Bone marrow (tissue), 2 donors: ENCODE measurements at regions not wholly inside any gene's neighbourhood (a gene's known extent, or its start where the extent isn't known, plus 50 kb on each side); places are given as distances from the start of the nearest gene placed in this dataset.
"Not testable (repeated sequence)": the region's sequence is repeated elsewhere in the genome, so short reads cannot be mapped to it uniquely, and the experiment has no call there.

Source experiments
- DNase-seq, 2 donors: peaks; one replicate each; lab custom pipeline; 2025; lab: John Stamatoyannopoulos, UW

DNA sequence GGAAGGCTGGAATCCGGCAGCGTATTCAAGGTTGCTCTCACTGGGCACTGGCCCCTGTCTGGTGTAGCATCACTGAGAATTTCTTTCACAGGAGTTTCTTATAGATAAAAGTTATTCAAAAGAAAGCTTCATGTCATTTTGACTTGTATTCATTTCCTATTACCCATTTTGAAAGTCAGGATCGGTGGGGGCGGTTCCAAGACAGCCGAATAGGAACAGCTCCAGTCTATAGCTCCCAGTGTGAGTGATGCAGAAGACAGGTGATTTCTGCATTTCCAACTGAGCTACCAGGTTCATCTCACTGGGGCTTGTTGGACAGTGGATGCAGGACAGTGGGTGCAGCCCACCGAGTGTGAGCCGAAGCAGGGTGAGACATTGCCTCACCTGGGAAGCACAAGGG is 51.5 kb upstream of the CDC42EP3 start:
- DNase-seq = not testable (repeated sequence)

DNA sequence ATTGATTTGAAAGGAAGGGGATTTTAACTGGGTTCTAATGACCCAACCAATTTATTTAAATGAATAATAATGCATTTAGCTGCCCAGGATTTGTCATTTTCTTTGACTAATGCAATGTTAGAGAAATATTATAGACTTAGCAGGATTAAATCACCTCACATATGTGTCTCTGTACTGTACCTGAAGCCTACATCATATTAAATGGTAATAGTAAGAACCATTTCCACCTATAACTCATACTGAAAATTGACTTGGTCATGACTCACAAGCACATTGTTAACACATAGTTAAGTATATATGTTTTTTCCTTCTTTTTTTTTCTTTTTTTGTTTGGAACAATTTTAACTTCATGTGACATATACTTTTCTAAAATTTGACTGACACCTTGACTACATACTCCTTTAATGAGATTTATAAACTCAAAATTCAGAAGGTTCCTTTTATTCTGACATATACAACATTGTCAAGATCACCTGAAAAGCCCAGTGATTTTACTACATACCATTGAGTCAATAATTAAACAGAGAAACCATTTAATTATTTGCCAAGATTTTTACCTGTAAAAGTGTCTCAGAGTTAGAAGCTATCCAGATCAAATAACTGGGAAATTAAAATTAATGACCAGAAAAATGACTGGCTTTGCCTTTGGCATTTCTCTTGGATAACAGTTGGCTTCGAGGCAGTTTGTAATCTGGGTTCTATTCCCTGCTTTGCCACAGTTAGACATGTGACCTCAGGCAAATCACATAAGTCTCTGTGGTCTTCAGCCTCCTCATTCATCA is 58.8 kb upstream of the CDC42EP3 start:
- DNase-seq = no peak

DNA sequence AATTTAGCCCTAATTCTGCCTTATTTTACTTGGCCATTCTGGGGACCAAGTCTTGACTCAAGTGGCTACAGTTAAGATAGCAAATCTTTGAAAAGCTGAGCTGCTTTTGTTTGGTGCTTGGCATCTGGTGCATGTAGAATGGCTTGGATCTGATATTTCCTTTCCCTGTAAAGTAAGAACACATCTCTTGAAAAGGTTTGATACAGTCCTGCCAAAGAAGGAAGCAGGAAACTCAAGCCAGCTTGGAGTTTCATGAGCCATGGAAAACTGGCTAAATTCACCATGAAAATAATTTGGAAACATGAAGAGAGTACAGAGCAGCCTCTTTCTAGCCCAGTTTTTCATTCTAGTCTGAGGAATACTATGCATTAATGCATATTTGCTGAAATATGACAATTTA is 61.0 kb upstream of the CDC42EP3 start:
- DNase-seq = not testable (repeated sequence)

DNA sequence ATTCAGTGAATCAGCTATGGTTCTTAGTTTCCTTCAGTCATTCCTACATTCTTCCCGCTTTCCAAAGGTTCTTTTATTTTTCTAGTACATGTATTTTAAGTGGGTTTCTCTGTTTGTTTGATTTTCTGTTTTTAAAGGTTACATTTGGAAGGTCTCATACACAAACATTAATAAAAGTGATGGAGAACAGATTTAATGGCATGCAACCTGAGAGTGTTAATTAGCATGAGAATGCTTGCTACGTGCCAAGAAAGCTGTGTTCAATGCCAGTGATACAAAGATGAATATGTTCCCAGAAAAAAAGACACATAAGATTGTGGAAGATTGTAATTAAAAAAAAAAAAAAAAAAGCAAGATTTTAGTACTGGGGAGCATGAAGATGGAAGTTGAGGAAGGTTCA is 61.8 kb upstream of the CDC42EP3 start:
- no peak for DNase-seq

DNA sequence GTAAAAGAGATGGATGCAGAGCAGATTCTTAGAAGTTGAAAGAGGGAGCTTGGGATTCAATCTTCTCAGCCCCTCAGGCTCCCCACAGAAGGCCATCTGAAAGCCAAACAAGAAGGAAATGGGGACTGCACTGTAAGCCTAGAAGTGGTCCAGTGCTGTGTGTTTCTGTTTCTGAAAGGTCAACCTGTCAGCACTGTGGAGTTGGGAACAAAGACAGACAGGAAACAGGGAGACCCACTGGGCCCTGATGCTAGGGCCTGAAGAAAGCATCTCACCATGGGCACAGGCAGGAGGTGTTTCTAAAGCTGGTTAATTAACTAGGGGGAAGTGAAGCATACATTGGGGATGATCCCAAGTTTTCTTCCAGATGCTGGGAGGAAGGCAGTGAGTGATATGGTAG is 62.5 kb upstream of the CDC42EP3 start:
- DNase-seq = not testable (repeated sequence)

- not testable (repeated sequence) for DNase-seq
Measured at GRCh38 chr2:37734891-37735523, 63.6 kb upstream of the CDC42EP3 start.

GRCh38 chr2:37735524-37735910 is 64.1 kb upstream of the CDC42EP3 start:
- not testable (repeated sequence) for DNase-seq

DNA sequence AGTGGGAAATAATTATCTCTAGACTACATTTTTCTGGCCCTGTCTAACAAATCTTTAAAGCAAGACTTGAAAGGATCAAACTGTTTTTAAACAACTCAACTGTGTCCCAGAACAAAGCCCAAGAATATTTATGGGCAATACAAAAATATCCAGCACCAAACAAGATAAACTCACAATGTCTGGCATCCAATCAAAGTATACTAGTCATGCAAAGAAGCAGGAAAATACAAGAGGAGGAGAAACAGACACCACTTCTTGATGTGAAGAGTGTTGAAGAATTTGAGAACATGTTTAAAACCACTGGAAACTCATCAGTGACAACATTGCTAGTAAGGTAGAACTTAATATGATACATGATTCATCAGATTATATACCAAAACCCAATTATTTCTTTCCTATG is 66.1 kb upstream of the CDC42EP3 start:
- DNase-seq = no peak

- no peak for DNase-seq
Measured at GRCh38 chr2:37738266-37738885, 66.9 kb upstream of the CDC42EP3 start.

DNA sequence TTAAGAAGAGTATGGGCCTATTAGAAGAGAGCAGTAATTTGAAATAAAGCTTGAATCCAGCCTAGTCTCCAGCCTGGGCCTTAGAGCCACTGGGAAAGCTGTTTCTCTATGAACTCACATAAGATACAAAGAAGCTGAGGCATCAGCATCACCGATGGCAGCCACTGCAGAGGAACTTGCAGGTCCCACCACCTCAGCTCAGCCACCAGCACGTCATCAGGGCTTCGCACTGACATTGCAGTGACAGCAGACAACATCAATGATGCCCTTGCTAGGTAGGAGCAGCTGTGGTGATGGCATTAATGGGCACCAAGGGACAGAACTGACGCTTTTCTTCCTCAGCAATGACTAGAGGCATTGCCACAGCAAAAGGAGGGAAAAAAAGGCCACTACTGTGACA is 67.7 kb upstream of the CDC42EP3 start:
- DNase-seq = no peak

- DNase-seq = no peak
Measured at GRCh38 chr2:37740164-37740739, 68.8 kb upstream of the CDC42EP3 start.

DNA sequence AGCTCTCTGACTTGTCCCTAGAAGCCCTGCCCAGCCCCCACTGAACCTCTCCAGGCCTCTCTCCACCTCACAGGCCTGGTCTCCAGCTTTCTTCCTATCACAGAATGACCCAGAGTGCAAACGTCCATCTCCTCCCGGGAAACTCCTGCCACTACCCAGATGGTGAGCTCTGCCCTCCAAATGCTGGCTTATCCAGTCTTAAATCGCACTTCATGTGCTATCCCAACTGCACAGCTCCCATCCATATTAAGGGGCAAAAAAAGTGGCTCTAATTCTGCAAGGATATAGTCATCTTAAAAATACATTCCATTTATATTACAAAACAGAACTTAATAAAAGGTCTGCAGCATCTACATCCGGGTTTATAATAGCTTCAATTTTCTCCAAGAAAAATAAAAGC is 70.8 kb upstream of the CDC42EP3 start:
- DNase-seq = no peak

- no peak for DNase-seq
Measured at GRCh38 chr2:37744010-37744409, 72.6 kb upstream of the CDC42EP3 start.

- DNase-seq = not testable (repeated sequence)
Measured at GRCh38 chr2:37744961-37745360, 73.5 kb upstream of the CDC42EP3 start.

GRCh38 chr2:37746011-37746410 is 74.6 kb upstream of the CDC42EP3 start:
- DNase-seq = not testable (repeated sequence)

DNA sequence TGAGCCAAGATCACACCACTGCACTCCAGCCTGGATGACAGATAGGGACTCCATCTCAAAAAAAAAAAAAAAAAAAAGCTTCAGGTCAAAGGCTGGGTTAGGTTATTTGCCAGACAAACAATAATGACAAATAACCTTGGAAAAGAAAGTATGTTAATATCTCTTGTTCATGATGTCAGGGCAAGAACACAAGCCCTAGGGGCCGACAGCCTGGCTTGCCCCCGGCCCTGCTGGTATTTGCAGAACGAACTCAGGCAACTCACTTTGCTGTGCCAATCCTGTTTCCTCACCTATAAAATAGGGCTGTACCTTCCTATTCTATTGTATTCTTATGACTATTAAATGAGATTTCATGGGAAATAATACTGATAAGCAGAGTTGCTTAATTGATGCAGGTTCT is 75.4 kb upstream of the CDC42EP3 start:
- DNase-seq = no peak

DNA sequence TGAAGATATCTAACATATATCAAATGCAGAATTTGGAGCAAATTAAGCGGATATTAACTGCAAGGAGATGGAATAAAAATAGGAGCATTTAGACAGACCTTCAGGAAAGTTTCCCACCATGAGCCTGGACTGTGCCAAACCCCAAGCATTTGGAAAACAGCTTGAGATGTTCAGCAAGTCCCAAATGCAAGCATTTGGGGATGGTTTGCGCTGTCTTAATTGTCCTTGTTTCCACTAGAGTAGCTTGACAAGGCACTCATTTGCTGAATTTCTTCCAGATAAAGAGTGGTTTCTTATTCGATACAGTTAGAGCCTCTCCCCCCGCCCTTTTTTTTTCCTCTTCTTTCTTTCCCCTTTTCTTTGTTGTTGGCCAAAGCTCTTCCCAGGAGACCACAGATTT is 77.1 kb upstream of the CDC42EP3 start:
- DNase-seq = no peak

DNA sequence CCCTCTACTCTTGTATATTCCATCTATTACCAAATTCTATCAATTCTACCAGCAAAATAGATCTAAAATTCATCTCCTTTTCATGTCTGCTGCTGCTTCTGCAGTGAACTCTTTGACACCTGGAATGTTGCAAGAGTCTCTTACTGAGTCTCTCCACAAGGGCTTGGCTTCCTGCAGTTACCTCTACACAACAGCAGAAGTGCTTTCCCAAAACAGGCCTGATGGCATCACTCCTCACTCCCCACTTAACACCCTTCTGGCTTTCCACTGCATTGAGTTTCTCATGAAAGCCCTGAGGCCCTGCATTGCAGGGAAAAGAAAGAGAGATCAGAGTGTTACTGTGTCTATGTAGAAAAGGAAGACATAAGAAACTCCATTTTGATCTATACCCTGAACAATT is 78.8 kb upstream of the CDC42EP3 start:
- DNase-seq = not testable (repeated sequence)

DNA sequence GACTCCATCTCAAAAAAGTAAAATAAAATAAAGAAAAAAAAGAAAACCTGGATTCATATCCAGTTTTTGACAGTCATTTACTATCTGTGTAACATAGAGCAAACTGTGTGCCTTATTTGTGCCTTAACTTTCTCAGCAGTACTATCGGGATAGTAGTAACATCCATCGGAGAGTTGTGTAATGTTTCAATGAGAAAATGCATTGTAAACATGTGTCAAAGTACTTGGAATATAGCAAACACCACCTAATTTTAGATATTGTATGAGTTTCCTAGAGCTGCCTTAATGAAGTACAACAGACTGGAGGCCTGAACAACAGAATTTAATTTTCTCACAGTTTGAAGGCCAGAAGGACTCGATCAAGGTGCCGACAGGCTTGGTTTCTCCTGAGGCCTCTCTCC is 81.3 kb upstream of the CDC42EP3 start:
- no peak for DNase-seq

DNA sequence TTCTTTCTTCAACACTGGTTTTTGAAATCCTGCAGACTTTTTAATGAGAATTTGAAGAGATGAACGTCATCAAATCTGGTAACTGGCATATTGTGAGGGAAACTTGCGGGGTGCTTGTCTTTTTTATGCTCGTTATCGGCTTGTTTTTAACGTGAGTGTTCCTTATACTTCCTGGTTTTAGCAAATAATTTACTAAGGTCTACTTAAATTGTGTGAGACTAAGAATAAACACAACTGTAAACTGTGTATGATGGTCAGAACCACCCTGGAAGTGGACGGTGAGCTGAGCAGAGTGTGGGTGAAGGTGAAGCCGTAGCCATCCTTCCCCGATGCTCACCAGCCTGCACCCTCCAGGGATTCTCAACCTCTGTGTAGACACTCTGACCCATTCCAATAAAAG is 82.3 kb upstream of the CDC42EP3 start:
- no peak for DNase-seq

GRCh38 chr2:37755961-37756559 is 84.6 kb upstream of the CDC42EP3 start:
- not testable (repeated sequence) for DNase-seq

DNA sequence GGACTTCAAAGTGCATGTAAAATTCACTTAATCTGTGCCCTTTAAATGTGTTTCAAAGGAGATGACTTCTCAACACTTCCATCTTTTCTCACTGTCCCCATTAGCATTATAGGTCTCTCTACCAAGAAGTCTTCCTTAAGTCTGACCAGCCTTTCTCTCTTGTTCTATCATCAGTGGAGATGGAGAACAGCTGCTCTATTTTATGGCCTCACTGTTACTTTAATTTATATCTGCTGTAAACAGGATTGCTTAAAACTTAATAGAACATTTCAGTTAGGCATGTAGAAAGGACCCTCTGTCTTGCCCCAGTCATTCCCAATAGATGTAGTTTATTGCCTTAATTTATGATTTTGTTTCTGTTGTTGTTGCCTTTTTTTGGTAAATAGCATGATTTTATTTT is 86.0 kb upstream of the CDC42EP3 start:
- DNase-seq = not testable (repeated sequence)
